WTC11 (cell line): ENCODE measurements at regions not wholly inside any gene's neighbourhood (a gene's known extent, or its start where the extent isn't known, plus 50 kb on each side); places are given as distances from the start of the nearest gene placed in this dataset.

Experiments
- ATAC-seq: fragments of 200-7000 bp; cut with Tn5 transposase; 2 replicates; pipeline ENCODE4 v1.10.0; 2021; ENCODE audit warnings: mild to moderate bottlenecking, moderate library complexity
- CTCF ChIA-PET: fragments of 300-600 bp; sonication (Branson Sonifier 250); formaldehyde crosslinking; loops from one replicate; lab custom pipeline; 2021; ENCODE audit warnings: antibody characterized with exemption; lab: Charles Lee
- POLR2A ChIA-PET: fragments of 350-600 bp; sonication (Branson Sonifier 250); formaldehyde crosslinking; loops from one replicate; lab custom pipeline; 2021; ENCODE audit warnings: antibody characterized with exemption; lab: Charles Lee
- DNase-seq: peaks from one replicate; pipeline ENCODE4 v3.0.0; 2021; ENCODE audit warnings: low spot score
- H3K27ac Mint-ChIP-seq: 2 replicates; pipeline ENCODE4 v1.8.0; 2021; ENCODE audit warnings: mixed read lengths
- H3K27me3 Mint-ChIP-seq: 2 replicates; pipeline ENCODE4 v1.8.0; 2021; ENCODE audit warnings: low read depth, mild to moderate bottlenecking, moderate library complexity, mixed read lengths
- H3K36me3 Mint-ChIP-seq: 2 replicates; pipeline ENCODE4 v1.8.0; 2021; ENCODE audit warnings: mixed read lengths
- H3K4me1 Mint-ChIP-seq: 2 replicates; pipeline ENCODE4 v1.8.0; 2022; ENCODE audit warnings: mixed read lengths
- H3K4me3 Mint-ChIP-seq: 2 replicates; pipeline ENCODE4 v1.8.0; 2021; ENCODE audit warnings: mild to moderate bottlenecking, moderate library complexity, mixed read lengths
- H3K9me3 Mint-ChIP-seq: 2 replicates; pipeline ENCODE4 v1.8.0; 2021; ENCODE audit warnings: mixed read lengths
- ELF4 ChIP-seq: sonication (generic); formaldehyde crosslinking; IDR thresholded peaks from 2 replicates; pipeline ENCODE4 v1.8.1; 2022; ENCODE audit warnings: low read depth, mild to moderate bottlenecking, moderate library complexity, missing genetic modification reagents
- ESRRA ChIP-seq: sonication (generic); formaldehyde crosslinking; IDR thresholded peaks from 2 replicates; pipeline ENCODE4 v1.8.1; 2022; ENCODE audit warnings: mild to moderate bottlenecking, missing genetic modification reagents, borderline replicate concordance
- GTF2I ChIP-seq: fragments of 250-450 bp; sonication (Bioruptor Pico); conservative IDR thresholded peaks from 2 replicates; pipeline ENCODE4 v1.4.0; 2021; ENCODE audit warnings: mild to moderate bottlenecking
- HMGA2 ChIP-seq: fragments of 250-450 bp; sonication (Bioruptor Pico); IDR thresholded peaks from 2 replicates; pipeline ENCODE4 v1.4.0; 2021; ENCODE audit warnings: mild to moderate bottlenecking, moderate library complexity
- IRF2 ChIP-seq: sonication (generic); formaldehyde crosslinking; IDR thresholded peaks from 2 replicates; pipeline ENCODE4 v1.8.0; 2022; ENCODE audit warnings: low read depth, missing genetic modification reagents, borderline replicate concordance
- KAT7 ChIP-seq: sonication (generic); formaldehyde crosslinking; IDR thresholded peaks from 2 replicates; pipeline ENCODE4 v1.8.1; 2023; ENCODE audit warnings: missing genetic modification reagents, mild to moderate bottlenecking, borderline replicate concordance
- NFATC4 ChIP-seq: fragments of 250-450 bp; sonication (Bioruptor Pico); IDR thresholded peaks from 2 replicates; pipeline ENCODE4 v1.9.0; 2021; ENCODE audit warnings: mild to moderate bottlenecking
- NFYB ChIP-seq: sonication (generic); formaldehyde crosslinking; conservative IDR thresholded peaks from 2 replicates; pipeline ENCODE4 v1.8.0; 2022; ENCODE audit warnings: low read depth, missing genetic modification reagents
- OVOL2 ChIP-seq: fragments of 250-450 bp; sonication (Bioruptor Pico); IDR thresholded peaks from 2 replicates; pipeline ENCODE4 v1.9.0; 2021; ENCODE audit warnings: mild to moderate bottlenecking, borderline replicate concordance
- RELA ChIP-seq: sonication (generic); formaldehyde crosslinking; IDR thresholded peaks from 2 replicates; pipeline ENCODE4 v1.8.1; 2022; ENCODE audit warnings: missing genetic modification reagents, mild to moderate bottlenecking, borderline replicate concordance
- SMAD4 ChIP-seq: sonication (generic); formaldehyde crosslinking; IDR thresholded peaks from 2 replicates; pipeline ENCODE4 v1.8.0; 2022; ENCODE audit warnings: mild to moderate bottlenecking, missing genetic modification reagents
- TEAD1 ChIP-seq: sonication (generic); formaldehyde crosslinking; IDR thresholded peaks from 2 replicates; pipeline ENCODE4 v1.8.0; 2022; ENCODE audit warnings: mild to moderate bottlenecking, missing genetic modification reagents
- TP53 ChIP-seq: sonication (generic); formaldehyde crosslinking; IDR thresholded peaks from 2 replicates; pipeline ENCODE4 v1.8.1; 2023; ENCODE audit warnings: mild to moderate bottlenecking, missing genetic modification reagents
- ZNF396 ChIP-seq: fragments of 250-450 bp; sonication (Bioruptor Pico); IDR thresholded peaks from 2 replicates; pipeline ENCODE4 v1.8.0; 2021; ENCODE audit warnings: mild to moderate bottlenecking, moderate library complexity, borderline replicate concordance
- TF ChIP-seq, protein P1 (sequence below): fragments of 250-450 bp; sonication (Bioruptor Pico); IDR thresholded peaks from 2 replicates; pipeline ENCODE4 v1.9.0; 2021; ENCODE audit warnings: moderate library complexity, mild to moderate bottlenecking, inconsistent platforms, borderline replicate concordance
- TF ChIP-seq, protein P2 (sequence below): sonication (generic); formaldehyde crosslinking; IDR thresholded peaks from 2 replicates; pipeline ENCODE4 v1.8.1; 2022; ENCODE audit warnings: low read depth, missing genetic modification reagents, borderline replicate concordance
- TF ChIP-seq, protein P3 (sequence below): sonication (generic); formaldehyde crosslinking; IDR thresholded peaks from 2 replicates; pipeline ENCODE4 v1.8.0; 2023; ENCODE audit warnings: missing genetic modification reagents, mild to moderate bottlenecking, borderline replicate concordance
- TF ChIP-seq, protein P4 (sequence below): fragments of 200-600 bp; IDR thresholded peaks from 2 replicates; pipeline ENCODE4 v1.8.0; 2022; ENCODE audit warnings: antibody characterized with exemption
- TF ChIP-seq, protein P5 (sequence below): sonication (generic); formaldehyde crosslinking; IDR thresholded peaks from 2 replicates; pipeline ENCODE4 v1.8.0; 2022; ENCODE audit warnings: mild to moderate bottlenecking, missing genetic modification reagents
- TF ChIP-seq, protein P6 (sequence below): sonication (generic); formaldehyde crosslinking; IDR thresholded peaks from 2 replicates; pipeline ENCODE4 v1.8.1; 2022; ENCODE audit warnings: missing genetic modification reagents, borderline replicate concordance

DNA sequence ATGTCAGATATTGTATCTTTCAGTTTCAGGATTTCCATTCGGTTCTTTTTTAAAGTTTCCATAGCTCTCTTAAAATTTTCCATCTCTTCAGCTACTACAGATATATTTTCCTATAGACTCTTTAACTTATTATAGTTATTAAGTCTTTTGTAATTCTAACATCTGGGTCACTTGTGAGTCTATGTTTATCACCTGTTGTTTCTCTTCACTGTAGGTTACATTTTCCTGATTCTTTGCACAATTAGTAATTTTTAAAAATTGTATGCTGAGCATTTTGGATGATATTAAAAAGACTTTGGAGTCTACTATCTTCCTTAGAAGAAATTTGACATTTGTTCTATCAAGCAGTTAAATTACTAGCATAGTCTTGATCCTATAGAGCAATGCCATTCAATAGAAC, 140.7 kb downstream of the QRSL1 start:
- ATAC-seq (no peak), DNase-seq (no peak)
- Mint-ChIP-seq H3K4me3 (no peak overlapping the region), H3K4me1 (peaks cover 14% of the 10 kb centered on the region), H3K27ac (no peak overlapping the region), H3K9me3 (peaks cover 24% of the 10 kb centered on the region), H3K27me3 (no peaks in the 10 kb centered on the region), H3K36me3 (peaks cover 18% of the 10 kb centered on the region)
- POLR2A ChIA-PET, result no interaction called here
- TF ChIP-seq OVOL2 (CRISPR knock-in tag) (no peak), ELF4 (CRISPR knock-in tag) (no peak), IRF2 (CRISPR knock-in tag) (no peak), ESRRA (CRISPR knock-in tag) (no peak), GTF2I (CRISPR knock-in tag) (no peak), HMGA2 (CRISPR knock-in tag) (no peak), RELA (CRISPR knock-in tag) (no peak), KAT7 (no peak), TEAD1 (CRISPR knock-in tag) (no peak), SMAD4 (CRISPR knock-in tag) (no peak), NFYB (CRISPR knock-in tag) (no peak), ZNF396 (CRISPR knock-in tag) (no peak), NFATC4 (CRISPR knock-in tag) (no peak), TP53 (CRISPR knock-in tag) (no peak)
- TF ChIP-seq, protein P1, sequence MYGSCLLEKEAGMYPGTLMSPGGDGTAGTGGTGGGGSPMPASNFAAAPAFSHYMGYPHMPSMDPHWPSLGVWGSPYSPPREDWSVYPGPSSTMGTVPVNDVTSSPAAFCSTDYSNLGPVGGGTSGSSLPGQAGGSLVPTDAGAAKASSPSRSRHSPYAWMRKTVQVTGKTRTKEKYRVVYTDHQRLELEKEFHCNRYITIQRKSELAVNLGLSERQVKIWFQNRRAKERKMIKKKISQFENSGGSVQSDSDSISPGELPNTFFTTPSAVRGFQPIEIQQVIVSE, result no peak
- TF ChIP-seq, protein P2, sequence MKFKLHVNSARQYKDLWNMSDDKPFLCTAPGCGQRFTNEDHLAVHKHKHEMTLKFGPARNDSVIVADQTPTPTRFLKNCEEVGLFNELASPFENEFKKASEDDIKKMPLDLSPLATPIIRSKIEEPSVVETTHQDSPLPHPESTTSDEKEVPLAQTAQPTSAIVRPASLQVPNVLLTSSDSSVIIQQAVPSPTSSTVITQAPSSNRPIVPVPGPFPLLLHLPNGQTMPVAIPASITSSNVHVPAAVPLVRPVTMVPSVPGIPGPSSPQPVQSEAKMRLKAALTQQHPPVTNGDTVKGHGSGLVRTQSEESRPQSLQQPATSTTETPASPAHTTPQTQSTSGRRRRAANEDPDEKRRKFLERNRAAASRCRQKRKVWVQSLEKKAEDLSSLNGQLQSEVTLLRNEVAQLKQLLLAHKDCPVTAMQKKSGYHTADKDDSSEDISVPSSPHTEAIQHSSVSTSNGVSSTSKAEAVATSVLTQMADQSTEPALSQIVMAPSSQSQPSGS, result no peak
- TF ChIP-seq, protein P3, sequence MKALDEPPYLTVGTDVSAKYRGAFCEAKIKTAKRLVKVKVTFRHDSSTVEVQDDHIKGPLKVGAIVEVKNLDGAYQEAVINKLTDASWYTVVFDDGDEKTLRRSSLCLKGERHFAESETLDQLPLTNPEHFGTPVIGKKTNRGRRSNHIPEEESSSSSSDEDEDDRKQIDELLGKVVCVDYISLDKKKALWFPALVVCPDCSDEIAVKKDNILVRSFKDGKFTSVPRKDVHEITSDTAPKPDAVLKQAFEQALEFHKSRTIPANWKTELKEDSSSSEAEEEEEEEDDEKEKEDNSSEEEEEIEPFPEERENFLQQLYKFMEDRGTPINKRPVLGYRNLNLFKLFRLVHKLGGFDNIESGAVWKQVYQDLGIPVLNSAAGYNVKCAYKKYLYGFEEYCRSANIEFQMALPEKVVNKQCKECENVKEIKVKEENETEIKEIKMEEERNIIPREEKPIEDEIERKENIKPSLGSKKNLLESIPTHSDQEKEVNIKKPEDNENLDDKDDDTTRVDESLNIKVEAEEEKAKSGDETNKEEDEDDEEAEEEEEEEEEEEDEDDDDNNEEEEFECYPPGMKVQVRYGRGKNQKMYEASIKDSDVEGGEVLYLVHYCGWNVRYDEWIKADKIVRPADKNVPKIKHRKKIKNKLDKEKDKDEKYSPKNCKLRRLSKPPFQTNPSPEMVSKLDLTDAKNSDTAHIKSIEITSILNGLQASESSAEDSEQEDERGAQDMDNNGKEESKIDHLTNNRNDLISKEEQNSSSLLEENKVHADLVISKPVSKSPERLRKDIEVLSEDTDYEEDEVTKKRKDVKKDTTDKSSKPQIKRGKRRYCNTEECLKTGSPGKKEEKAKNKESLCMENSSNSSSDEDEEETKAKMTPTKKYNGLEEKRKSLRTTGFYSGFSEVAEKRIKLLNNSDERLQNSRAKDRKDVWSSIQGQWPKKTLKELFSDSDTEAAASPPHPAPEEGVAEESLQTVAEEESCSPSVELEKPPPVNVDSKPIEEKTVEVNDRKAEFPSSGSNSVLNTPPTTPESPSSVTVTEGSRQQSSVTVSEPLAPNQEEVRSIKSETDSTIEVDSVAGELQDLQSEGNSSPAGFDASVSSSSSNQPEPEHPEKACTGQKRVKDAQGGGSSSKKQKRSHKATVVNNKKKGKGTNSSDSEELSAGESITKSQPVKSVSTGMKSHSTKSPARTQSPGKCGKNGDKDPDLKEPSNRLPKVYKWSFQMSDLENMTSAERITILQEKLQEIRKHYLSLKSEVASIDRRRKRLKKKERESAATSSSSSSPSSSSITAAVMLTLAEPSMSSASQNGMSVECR (CRISPR knock-in tag), result no peak
- TF ChIP-seq, protein P4, sequence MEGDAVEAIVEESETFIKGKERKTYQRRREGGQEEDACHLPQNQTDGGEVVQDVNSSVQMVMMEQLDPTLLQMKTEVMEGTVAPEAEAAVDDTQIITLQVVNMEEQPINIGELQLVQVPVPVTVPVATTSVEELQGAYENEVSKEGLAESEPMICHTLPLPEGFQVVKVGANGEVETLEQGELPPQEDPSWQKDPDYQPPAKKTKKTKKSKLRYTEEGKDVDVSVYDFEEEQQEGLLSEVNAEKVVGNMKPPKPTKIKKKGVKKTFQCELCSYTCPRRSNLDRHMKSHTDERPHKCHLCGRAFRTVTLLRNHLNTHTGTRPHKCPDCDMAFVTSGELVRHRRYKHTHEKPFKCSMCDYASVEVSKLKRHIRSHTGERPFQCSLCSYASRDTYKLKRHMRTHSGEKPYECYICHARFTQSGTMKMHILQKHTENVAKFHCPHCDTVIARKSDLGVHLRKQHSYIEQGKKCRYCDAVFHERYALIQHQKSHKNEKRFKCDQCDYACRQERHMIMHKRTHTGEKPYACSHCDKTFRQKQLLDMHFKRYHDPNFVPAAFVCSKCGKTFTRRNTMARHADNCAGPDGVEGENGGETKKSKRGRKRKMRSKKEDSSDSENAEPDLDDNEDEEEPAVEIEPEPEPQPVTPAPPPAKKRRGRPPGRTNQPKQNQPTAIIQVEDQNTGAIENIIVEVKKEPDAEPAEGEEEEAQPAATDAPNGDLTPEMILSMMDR, result no peak
- TF ChIP-seq, protein P5, sequence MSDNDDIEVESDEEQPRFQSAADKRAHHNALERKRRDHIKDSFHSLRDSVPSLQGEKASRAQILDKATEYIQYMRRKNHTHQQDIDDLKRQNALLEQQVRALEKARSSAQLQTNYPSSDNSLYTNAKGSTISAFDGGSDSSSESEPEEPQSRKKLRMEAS (CRISPR knock-in tag), result no peak
- TF ChIP-seq, protein P6, sequence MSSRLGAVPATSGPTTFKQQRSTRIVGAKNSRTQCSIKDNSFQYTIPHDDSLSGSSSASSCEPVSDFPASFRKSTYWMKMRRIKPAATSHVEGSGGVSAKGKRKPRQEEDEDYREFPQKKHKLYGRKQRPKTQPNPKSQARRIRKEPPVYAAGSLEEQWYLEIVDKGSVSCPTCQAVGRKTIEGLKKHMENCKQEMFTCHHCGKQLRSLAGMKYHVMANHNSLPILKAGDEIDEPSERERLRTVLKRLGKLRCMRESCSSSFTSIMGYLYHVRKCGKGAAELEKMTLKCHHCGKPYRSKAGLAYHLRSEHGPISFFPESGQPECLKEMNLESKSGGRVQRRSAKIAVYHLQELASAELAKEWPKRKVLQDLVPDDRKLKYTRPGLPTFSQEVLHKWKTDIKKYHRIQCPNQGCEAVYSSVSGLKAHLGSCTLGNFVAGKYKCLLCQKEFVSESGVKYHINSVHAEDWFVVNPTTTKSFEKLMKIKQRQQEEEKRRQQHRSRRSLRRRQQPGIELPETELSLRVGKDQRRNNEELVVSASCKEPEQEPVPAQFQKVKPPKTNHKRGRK (CRISPR knock-in tag), result no peak
- CTCF ChIA-PET, result no interaction called here
